ENCODE measurements at regions not wholly inside any gene's neighbourhood (a gene's known extent, or its start where the extent isn't known, plus 50 kb on each side); places are given as distances from the start of the nearest gene placed in this dataset.

- Histone ChIP-seq H3K4me2 (no peak overlapping the region), H3K27ac (no peak overlapping the region), H3K4me3 (no peak overlapping the region), H3K4me1 (no peaks in the 10 kb centered on the region), H3K9me3 (no peaks in the 10 kb centered on the region)
- TF ChIP-seq CHD2 (IDR thresholded peaks at IDR 0.05; ENCODE audit: low read length, partially characterized antibody): no peak
- no peak for TF ChIP-seq KDM5A (IDR thresholded peaks at IDR 0.05)
- TF ChIP-seq, protein P1, sequence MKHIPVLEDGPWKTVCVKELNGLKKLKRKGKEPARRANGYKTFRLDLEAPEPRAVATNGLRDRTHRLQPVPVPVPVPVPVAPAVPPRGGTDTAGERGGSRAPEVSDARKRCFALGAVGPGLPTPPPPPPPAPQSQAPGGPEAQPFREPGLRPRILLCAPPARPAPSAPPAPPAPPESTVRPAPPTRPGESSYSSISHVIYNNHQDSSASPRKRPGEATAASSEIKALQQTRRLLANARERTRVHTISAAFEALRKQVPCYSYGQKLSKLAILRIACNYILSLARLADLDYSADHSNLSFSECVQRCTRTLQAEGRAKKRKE (CRISPR knock-in tag; IDR thresholded peaks at IDR 0.05; ENCODE audit: low read depth): no peak
- TF ChIP-seq ZNF302 (CRISPR knock-in tag; IDR thresholded peaks at IDR 0.05): no peak
- no peak for TF ChIP-seq KDM1A (IDR thresholded peaks at IDR 0.05; ENCODE audit: low read depth)
- no peak for TF ChIP-seq CHD4 (IDR thresholded peaks at IDR 0.05; ENCODE audit: borderline replicate concordance)
- TF ChIP-seq SMC3 (IDR thresholded peaks at IDR 0.05): no peak
- no peak for TF ChIP-seq GATA3 (IDR thresholded peaks at IDR 0.05; ENCODE audit: borderline replicate concordance)
- no peak for TF ChIP-seq TP53 (CRISPR knock-in tag; IDR thresholded peaks at IDR 0.05)
- no peak for TF ChIP-seq ESRRA (IDR thresholded peaks at IDR 0.05; ENCODE audit: borderline replicate concordance, low read length)
- no peak for TF ChIP-seq JUN (IDR thresholded peaks at IDR 0.05)
- TF ChIP-seq RNF2 (IDR thresholded peaks at IDR 0.05; ENCODE audit: borderline replicate concordance, low read depth): no peak
- no peak for TF ChIP-seq FOSL2 (IDR thresholded peaks at IDR 0.05)
- no peak for TF ChIP-seq FOSL2 (CRISPR knock-in tag; IDR thresholded peaks at IDR 0.05)
- no peak for TF ChIP-seq ZFP36 (IDR thresholded peaks at IDR 0.05; ENCODE audit: borderline replicate concordance, partially characterized antibody)
- TF ChIP-seq, protein P2, sequence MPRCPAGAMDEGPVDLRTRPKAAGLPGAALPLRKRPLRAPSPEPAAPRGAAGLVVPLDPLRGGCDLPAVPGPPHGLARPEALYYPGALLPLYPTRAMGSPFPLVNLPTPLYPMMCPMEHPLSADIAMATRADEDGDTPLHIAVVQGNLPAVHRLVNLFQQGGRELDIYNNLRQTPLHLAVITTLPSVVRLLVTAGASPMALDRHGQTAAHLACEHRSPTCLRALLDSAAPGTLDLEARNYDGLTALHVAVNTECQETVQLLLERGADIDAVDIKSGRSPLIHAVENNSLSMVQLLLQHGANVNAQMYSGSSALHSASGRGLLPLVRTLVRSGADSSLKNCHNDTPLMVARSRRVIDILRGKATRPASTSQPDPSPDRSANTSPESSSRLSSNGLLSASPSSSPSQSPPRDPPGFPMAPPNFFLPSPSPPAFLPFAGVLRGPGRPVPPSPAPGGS (IDR thresholded peaks at IDR 0.05): no peak
- no peak for TF ChIP-seq CBX2 (IDR thresholded peaks at IDR 0.05; ENCODE audit: borderline replicate concordance, low read depth)
- no peak for TF ChIP-seq EHMT2 (IDR thresholded peaks at IDR 0.05; ENCODE audit: low read depth)
- TF ChIP-seq SREBF2 (IDR thresholded peaks at IDR 0.05): no peak
- ChIA-PET POLR2A (no interaction called here), CTCF (no interaction called here)
- WGBS (ENCODE audit: missing lambda C conversion rate): 12% methylated on average over 5 of the region's 5 CpGs
- ATAC-seq (no peak), DNase-seq (ENCODE audit: low read depth in 1 of 2, low spot score in 1 of 2) (no peak), FAIRE-seq (no peak)
These were observed 290.7 kb downstream of the TMEM114 start for GRCh38 chr16:8299635-8300034.

DNA sequence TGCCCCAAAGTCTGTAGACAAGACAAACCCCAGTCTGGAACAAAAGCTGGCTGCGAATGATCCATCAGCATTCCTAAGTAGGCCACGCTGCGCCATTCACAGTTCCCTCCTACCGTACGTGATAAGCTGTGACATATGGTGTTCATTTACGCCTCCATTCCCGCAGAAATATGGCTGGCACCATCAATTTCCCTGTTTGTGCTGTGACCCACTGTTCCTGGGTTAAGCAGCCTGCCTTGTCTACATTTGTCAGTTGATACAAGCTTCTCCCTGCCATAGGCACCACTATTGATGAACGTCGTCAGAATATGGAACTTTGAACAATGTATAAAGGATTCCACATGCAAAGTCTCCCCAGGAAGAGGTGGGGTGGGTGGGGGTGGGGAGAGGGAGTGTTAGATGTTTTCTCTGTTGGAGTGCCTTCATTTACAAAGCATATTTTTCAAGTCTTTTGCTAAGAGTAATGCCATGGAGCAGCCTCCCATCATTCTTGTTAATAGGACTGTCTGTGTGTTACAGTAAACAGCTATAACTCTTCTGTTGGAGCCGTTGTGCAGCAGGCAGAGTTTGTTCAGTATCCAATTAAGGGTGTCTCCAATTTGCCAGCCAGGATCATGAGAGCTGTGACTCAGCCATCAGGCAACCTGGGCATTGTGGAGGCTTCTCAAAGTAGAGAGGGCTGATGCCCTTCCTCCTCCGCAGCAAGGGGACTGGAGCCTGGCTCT, 294.6 kb downstream of the TMEM114 start:
- ChIA-PET CTCF (interaction anchor here (1.2 to 1.3 kb wide), 2 partner anchors 36 to 63 kb away, joined by 3 read pairs; no protein-coding TSS in a partner anchor), POLR2A (no interaction called here)
- no peak overlapping the region for H3K27ac ChIP-seq
- TF ChIP-seq RAD21 (conservative IDR thresholded peaks at IDR 0.05 in 1 of 2, IDR thresholded peaks at IDR 0.05 in 1 of 2) (no peak), MAZ (IDR thresholded peaks at IDR 0.05; ENCODE audit: borderline replicate concordance, low read depth, low read length) (no peak), NFE2L2 (conservative IDR thresholded peaks at IDR 0.05; ENCODE audit: low read length) (no peak), TFCP2L1 (CRISPR knock-in tag; IDR thresholded peaks at IDR 0.05) (no peak), HOXA7 (CRISPR knock-in tag; IDR thresholded peaks at IDR 0.05) (no peak), E2F6 (IDR thresholded peaks at IDR 0.05; ENCODE audit: borderline replicate concordance, low read depth) (no peak)
- TF ChIP-seq, protein P3, sequence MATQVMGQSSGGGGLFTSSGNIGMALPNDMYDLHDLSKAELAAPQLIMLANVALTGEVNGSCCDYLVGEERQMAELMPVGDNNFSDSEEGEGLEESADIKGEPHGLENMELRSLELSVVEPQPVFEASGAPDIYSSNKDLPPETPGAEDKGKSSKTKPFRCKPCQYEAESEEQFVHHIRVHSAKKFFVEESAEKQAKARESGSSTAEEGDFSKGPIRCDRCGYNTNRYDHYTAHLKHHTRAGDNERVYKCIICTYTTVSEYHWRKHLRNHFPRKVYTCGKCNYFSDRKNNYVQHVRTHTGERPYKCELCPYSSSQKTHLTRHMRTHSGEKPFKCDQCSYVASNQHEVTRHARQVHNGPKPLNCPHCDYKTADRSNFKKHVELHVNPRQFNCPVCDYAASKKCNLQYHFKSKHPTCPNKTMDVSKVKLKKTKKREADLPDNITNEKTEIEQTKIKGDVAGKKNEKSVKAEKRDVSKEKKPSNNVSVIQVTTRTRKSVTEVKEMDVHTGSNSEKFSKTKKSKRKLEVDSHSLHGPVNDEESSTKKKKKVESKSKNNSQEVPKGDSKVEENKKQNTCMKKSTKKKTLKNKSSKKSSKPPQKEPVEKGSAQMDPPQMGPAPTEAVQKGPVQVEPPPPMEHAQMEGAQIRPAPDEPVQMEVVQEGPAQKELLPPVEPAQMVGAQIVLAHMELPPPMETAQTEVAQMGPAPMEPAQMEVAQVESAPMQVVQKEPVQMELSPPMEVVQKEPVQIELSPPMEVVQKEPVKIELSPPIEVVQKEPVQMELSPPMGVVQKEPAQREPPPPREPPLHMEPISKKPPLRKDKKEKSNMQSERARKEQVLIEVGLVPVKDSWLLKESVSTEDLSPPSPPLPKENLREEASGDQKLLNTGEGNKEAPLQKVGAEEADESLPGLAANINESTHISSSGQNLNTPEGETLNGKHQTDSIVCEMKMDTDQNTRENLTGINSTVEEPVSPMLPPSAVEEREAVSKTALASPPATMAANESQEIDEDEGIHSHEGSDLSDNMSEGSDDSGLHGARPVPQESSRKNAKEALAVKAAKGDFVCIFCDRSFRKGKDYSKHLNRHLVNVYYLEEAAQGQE (IDR thresholded peaks at IDR 0.05): no peak
- TF ChIP-seq, protein P4, sequence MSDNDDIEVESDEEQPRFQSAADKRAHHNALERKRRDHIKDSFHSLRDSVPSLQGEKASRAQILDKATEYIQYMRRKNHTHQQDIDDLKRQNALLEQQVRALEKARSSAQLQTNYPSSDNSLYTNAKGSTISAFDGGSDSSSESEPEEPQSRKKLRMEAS (IDR thresholded peaks at IDR 0.05): no peak
- FAIRE-seq (no peak), ATAC-seq (no peak), DNase-seq (ENCODE audit: low read depth in 1 of 2, low spot score in 1 of 2) (no peak)
- H3K4me2 ChIP-seq: no peak overlapping the region
- no peak overlapping the region for H3K4me3 ChIP-seq
- no peaks in the 10 kb centered on the region for H3K9me3 ChIP-seq
- 22% methylated on average over 11 of the region's 11 CpGs for WGBS (ENCODE audit: missing lambda C conversion rate)
- H3K4me1 ChIP-seq: no peaks in the 10 kb centered on the region

All from A549 (cell line).